KBM-7 (cell line): ENCODE measurements at regions not wholly inside any gene's neighbourhood (a gene's known extent, or its start where the extent isn't known, plus 50 kb on each side); places are given as distances from the start of the nearest gene placed in this dataset.

Experiments used
- DNase-seq: peaks from one replicate; pipeline ENCODE4 v3.0.0-alpha.2; 2015
- in situ Hi-C: fragments of 300-500 bp; cut with MboI; formaldehyde crosslinking; loops from 2 replicates; pipeline ENCODE4 v1.14.3; 2020; ENCODE audit warnings: low sequenced_read_pairs, low pct_unique_long_range_greater_than_20kb, mixed read lengths

GRCh38 chrY:4483693-4484092, 516.4 kb upstream of the PCDH11Y start:
- DNase-seq: peak; percentile 37
- in situ Hi-C loops: no loop called here
